ENCODE measurements at regions not wholly inside any gene's neighbourhood (a gene's known extent, or its start where the extent isn't known, plus 50 kb on each side); places are given as distances from the start of the nearest gene placed in this dataset.
"Not testable (repeated sequence)": the region's sequence is repeated elsewhere in the genome, so short reads cannot be mapped to it uniquely, and the experiment has no call there.

GRCh38 chr5:176747670-176748072 lies 62.7 kb upstream of the UNC5A start:
- DNase-seq (ENCODE audit: low spot score): no peak

DNA sequence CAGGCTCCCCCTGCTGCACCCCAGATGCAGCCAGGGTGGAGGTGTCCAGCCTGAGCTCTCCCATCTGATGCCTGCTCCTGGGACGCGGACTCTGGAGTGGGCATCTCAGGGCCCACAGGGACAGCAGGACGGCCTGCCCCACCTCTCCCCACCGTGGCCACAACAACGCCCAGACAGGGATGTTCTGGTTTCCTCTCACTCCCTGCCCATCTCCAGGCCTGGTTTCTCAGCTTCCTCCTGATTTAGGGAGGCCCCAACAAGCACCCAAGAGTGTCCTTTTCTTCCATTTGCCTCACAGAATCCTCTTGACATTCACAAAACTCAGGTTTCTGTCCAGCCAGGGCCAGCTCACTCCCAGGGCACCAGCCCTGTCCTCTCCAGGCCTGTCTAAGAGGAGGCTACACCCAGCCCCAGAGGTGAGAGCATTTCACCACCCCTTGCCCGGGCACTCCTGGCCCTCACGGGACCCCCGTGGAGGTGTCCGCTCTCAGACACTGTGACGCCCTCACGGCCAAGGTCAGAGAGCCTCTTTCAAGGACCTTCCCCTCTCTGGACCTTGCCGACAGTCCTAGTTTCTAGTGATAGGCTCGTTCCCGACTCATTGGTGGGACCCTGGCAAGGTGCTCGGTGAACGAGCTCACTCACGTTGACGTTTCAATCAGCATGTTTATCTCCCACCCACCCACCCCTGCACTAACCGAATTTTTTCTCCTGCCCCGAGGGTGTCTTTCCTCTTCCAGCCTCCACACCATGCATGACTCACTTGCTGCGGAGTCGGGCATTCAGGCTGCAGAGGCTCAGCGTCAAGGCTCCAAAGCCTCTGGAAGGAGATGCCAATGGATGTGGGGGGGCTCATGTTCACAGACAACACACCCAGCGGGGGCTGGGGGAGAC lies 62.0 kb upstream of the UNC5A start:
- DNase-seq (ENCODE audit: low spot score): no peak

GRCh38 chr5:176748967-176749935 lies 61.1 kb upstream of the UNC5A start:
- no peak for DNase-seq (ENCODE audit: low spot score)

GRCh38 chr5:176750144-176750543 lies 60.2 kb upstream of the UNC5A start:
- no peak for DNase-seq (ENCODE audit: low spot score)

DNA sequence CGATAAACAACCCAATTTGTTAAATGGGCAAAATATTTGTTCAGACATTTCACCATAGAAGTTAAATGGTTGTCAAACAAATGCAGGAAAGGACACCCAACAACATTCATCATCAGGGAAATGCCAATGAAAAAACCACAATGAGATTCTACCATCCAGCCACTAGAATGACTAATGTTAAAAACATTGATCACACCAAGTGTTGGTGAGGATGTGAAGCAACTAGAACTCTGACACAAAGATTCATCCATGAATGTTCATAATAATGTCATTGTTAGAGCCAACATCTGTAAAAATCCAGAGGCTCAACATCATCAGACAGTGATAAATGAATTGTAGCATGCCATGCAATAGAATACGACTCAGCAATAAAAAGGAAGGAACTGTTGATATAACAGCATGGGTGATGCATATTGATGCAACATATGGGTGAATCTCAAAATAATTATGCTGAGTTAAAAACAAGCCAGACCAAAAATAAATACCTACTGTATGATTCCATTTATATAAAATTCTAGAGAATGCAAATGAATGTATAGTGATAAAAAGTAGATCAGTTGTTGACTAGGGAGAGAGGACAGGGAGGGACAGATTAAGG lies 55.9 kb upstream of the UNC5A start:
- DNase-seq (ENCODE audit: low spot score): no peak

DNA sequence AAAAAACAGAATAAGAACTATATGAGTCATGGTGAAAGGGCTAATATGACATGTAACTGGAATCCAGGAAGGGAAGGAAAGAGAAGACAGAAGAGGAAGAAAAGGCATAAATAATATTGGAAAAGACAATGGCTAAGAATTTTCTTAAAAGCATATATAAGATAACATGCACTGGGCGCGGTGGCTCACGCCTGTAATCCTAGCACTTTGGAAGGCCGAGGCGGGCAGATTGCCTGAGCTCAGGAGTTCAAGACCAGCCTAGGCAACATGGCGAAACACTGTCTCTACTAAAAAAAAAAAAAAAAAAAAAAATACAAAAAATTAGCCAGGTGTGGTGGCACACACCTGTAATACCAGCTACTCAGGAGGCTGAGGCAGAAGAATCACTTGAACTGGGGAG lies 54.8 kb upstream of the UNC5A start:
- DNase-seq (ENCODE audit: low spot score): not testable (repeated sequence)

GRCh38 chr5:176757569-176757968 lies 52.8 kb upstream of the UNC5A start:
- not testable (repeated sequence) for DNase-seq (ENCODE audit: low spot score)
